K562 (cell line): ENCODE measurements at regions not wholly inside any gene's neighbourhood (a gene's known extent, or its start where the extent isn't known, plus 50 kb on each side); places are given as distances from the start of the nearest gene placed in this dataset.
A peak's percentile ranks its signal among the peaks of the same experiment; 100 is the strongest.

Source experiments
- ATAC-seq: fragments of 200-7000 bp; cut with Tn5 transposase; 3 replicates; pipeline ENCODE4 v1.9.1; 2020; ENCODE audit warnings: moderate library complexity
- BruUV-seq: library from RNA; stranded (reverse); fragments of 400-500 nt; replicated peaks from 2 replicates; lab custom pipeline; 2021; lab: Mats Ljungman, UMichigan
- CTCF ChIA-PET: fragments of 300-600 bp; formaldehyde crosslinking; extraction: SDS; loops from one replicate; lab custom pipeline; 2021; ENCODE audit warnings: low intra/inter-chr PET ratio; lab: Yijun Ruan, JAX
- POLR2A ChIA-PET: fragments of 300-600, 350-650 bp; sonication (Branson Sonifier 250); formaldehyde crosslinking; extraction: SDS; loops from one replicate; lab custom pipeline; 2021; ENCODE audit warnings: antibody characterized with exemption, inconsistent platforms; lab: Yijun Ruan, JAX
- DNase-seq, 4 experiments: peaks; one replicate each; pipeline versions ENCODE4 v3.0.0 to v3.0.0-alpha.2; 2011 to 2018; ENCODE audit warnings: low spot score in 3 of 4, mixed read lengths in 3 of 4; ENCODE audit errors: extremely low read depth in 1 of 4
- FAIRE-seq: peaks from 2 replicates; lab custom pipeline; 2011; peaks lifted over from hg19 to GRCh38; lab: Jason Lieb, UNC
- H2AFZ ChIP-seq: 2 replicates; pipeline ENCODE4 v1.6.0; 2011; ENCODE audit warnings: low read depth, low read length, control low read depth, inconsistent platforms
- H3K27ac ChIP-seq: fragments of 200-600 bp; 3 replicates; pipeline ENCODE4 v1.8.0; 2011; ENCODE audit warnings: low read depth, mild to moderate bottlenecking, control low read depth, inconsistent platforms, low read length, moderate library complexity, mixed read lengths; ENCODE audit errors: extremely low read depth
- H3K27me3 ChIP-seq, 2 experiments: fragments of 300-600 bp in 1 of 2; 2 replicates in 1 of 2; 3 replicates in 1 of 2; pipeline versions ENCODE4 v1.6.0 to v1.8.0; 2011; ENCODE audit warnings: inconsistent platforms in 2 of 2, low read length in 2 of 2, mild to moderate bottlenecking in 1 of 2, mixed read lengths in 1 of 2, moderate library complexity in 1 of 2; ENCODE audit not compliant: control insufficient read depth in 2 of 2, insufficient read depth in 2 of 2
- H3K36me3 ChIP-seq: fragments of 300-600 bp; 3 replicates; pipeline ENCODE4 v1.8.0; 2011; ENCODE audit warnings: mild to moderate bottlenecking, low read length, inconsistent platforms; ENCODE audit not compliant: control insufficient read depth, insufficient read depth
- H3K4me1 ChIP-seq, 2 experiments: fragments of 200-600 bp in 1 of 2; replicated peaks in 1 of 2; 2 replicates in 1 of 2; 3 replicates in 1 of 2; pipeline versions ENCODE4 v1.5.1 to v1.8.0; 2011; ENCODE audit warnings: inconsistent platforms in 2 of 2, low read length in 2 of 2, mild to moderate bottlenecking in 1 of 2, mixed read lengths in 1 of 2, moderate library complexity in 1 of 2; ENCODE audit not compliant: control insufficient read depth in 2 of 2, insufficient read depth in 2 of 2
- H3K4me2 ChIP-seq: 2 replicates; pipeline ENCODE4 v1.6.1; 2011; ENCODE audit warnings: low read length, control low read depth, inconsistent platforms, mixed read lengths; ENCODE audit not compliant: insufficient read depth
- H3K4me3 ChIP-seq: fragments of 200-600 bp; sonication (generic), shearing (Covaris generic); 2 replicates; pipeline ENCODE4 v1.5.1; 2016; ENCODE audit warnings: control low read depth, inconsistent platforms
- H3K79me2 ChIP-seq: fragments of 200-600 bp; 3 replicates; pipeline ENCODE4 v1.8.0; 2011; ENCODE audit warnings: low read length, inconsistent platforms; ENCODE audit not compliant: control insufficient read depth, insufficient read depth
- H3K9ac ChIP-seq, 2 experiments: 2 replicates each; pipeline versions ENCODE4 v1.6.0 to v1.6.1; 2011; ENCODE audit warnings: low read depth in 2 of 2, low read length in 2 of 2, control low read depth in 1 of 2, inconsistent platforms in 1 of 2, mild to moderate bottlenecking in 1 of 2, mixed read lengths in 1 of 2; ENCODE audit not compliant: insufficient read depth in 1 of 2
- H3K9me1 ChIP-seq: one replicate; pipeline ENCODE4 v1.6.0; 2011; ENCODE audit warnings: inconsistent platforms, mild to moderate bottlenecking, low read length, moderate library complexity; ENCODE audit not compliant: control insufficient read depth, insufficient read depth
- H3K9me3 ChIP-seq: replicated peaks from 2 replicates; pipeline ENCODE4 v1.5.1; 2011; ENCODE audit warnings: low read depth, low read length, inconsistent platforms; ENCODE audit not compliant: control insufficient read depth, insufficient read depth
- H4K20me1 ChIP-seq: replicated peaks from 2 replicates; pipeline ENCODE4 v1.6.1; 2011; ENCODE audit warnings: low read length, inconsistent platforms, mixed read lengths; ENCODE audit not compliant: control insufficient read depth, insufficient read depth
- ADNP ChIP-seq: fragments of 200-800 bp; sonication (Bioruptor generic); IDR thresholded peaks from 2 replicates; pipeline ENCODE4 v1.6.1; 2016; ENCODE audit warnings: missing genetic modification characterization, missing compliant biosample characterization
- C11orf30 ChIP-seq: fragments of 450-650 bp; IDR thresholded peaks from 2 replicates; pipeline ENCODE4 v1.6.1; 2016; ENCODE audit warnings: low read depth, mild to moderate bottlenecking
- ETS2 ChIP-seq: IDR thresholded peaks from 2 replicates; pipeline ENCODE4 v1.6.1; 2016; ENCODE audit warnings: borderline replicate concordance, missing genetic modification characterization, mild to moderate bottlenecking, moderate library complexity, missing compliant biosample characterization; ENCODE audit not compliant: poor library complexity, severe bottlenecking
- ETV1 ChIP-seq: fragments of 450-650 bp; conservative IDR thresholded peaks from 2 replicates; pipeline ENCODE4 v1.6.1; 2016; ENCODE audit warnings: missing genetic modification characterization, control low read depth, low read depth, missing compliant biosample characterization
- FOXJ2 ChIP-seq: fragments of 200-800 bp; sonication (Bioruptor generic); IDR thresholded peaks from 2 replicates; pipeline ENCODE4 v1.6.1; 2016; ENCODE audit warnings: missing genetic modification characterization, missing compliant biosample characterization
- PHB2 ChIP-seq: fragments of 450-650 bp; IDR thresholded peaks from 2 replicates; pipeline ENCODE4 v1.6.1; 2017; ENCODE audit warnings: low read depth
- SAFB ChIP-seq: fragments of 200-400 bp; formaldehyde crosslinking; IDR thresholded peaks from 2 replicates; pipeline ENCODE4 v1.6.1; 2017; ENCODE audit warnings: low read depth, low read length, borderline replicate concordance
- SMAD3 ChIP-seq: fragments of 450-650 bp; formaldehyde crosslinking; conservative IDR thresholded peaks from 2 replicates; pipeline ENCODE4 v1.4.0; 2020; ENCODE audit warnings: mild to moderate bottlenecking
- TAL1 ChIP-seq: fragments of 450-650 bp; IDR thresholded peaks from 2 replicates; pipeline ENCODE4 v1.6.1; 2016; ENCODE audit warnings: mild to moderate bottlenecking
- ZNF124 ChIP-seq: sonication (generic); formaldehyde crosslinking; IDR thresholded peaks from 2 replicates; pipeline ENCODE4 v1.8.1; 2022; ENCODE audit warnings: missing genetic modification reagents
- ZNF316 ChIP-seq: fragments of 450-650 bp; IDR thresholded peaks from 2 replicates; pipeline ENCODE4 v1.6.1; 2016
- WGBS: fragments of 100-300 bp; shearing (Covaris generic); methylation state at CpG from one replicate; pipeline ENCODE4 v1.1.6; 2016; ENCODE audit warnings: low coverage, mixed read lengths; ENCODE audit not compliant: insufficient coverage; ENCODE audit errors: missing lambda C conversion rate; 5-methylcytosine and 5-hydroxymethylcytosine counted together
- in situ Hi-C: fragments of 300-500 bp; cut with MboI; formaldehyde crosslinking; loops from 4 replicates; pipeline ENCODE4 v1.15.0; 2018; ENCODE audit warnings: inconsistent platforms, mixed read lengths
- intact Hi-C: fragments of 100-400 bp; cut with micrococcal nuclease; formaldehyde crosslinking; loops from 2 replicates; pipeline ENCODE4 v1.14.2; 2022

DNA sequence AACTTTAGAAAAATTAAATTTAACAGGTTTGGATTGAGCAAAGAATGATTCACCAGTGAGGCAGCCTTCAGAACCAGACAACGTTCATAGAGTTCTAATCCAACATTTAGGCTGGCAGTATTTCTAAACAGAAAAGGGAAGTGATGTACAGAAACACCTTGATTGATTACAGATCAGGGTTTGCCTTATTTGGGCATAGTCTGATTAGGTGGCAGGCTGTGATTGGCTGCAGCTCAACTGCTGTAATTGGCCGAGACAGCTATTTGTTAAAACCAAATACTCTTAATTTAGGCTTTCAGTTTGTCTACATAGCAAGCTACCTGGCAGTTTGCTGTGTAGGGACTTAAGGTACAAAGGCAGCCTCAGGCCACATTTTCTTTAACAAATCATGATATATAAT is 802.5 kb downstream of the IPMK start:
- intact Hi-C loops (no loop called here), in situ Hi-C loops (no loop called here)
- no peak overlapping the region for H3K9ac ChIP-seq
- H3K4me3 ChIP-seq = no peak overlapping the region
- no peak for FAIRE-seq
- H3K4me1 ChIP-seq = no peaks in the 10 kb centered on the region
- TF ChIP-seq PHB2 = no peak
- TF ChIP-seq ZNF124 = no peak
- TF ChIP-seq SMAD3 (CRISPR knock-in tag) = no peak
- no peak for TF ChIP-seq SAFB
- no peak for TF ChIP-seq FOXJ2 (tag)
- no peak for TF ChIP-seq TAL1
- TF ChIP-seq ETS2 (tag) = no peak
- no peak for TF ChIP-seq ETV1 (tag)
- DNase-seq = no peak
- no peaks in the 10 kb centered on the region for H3K36me3 ChIP-seq
- no peaks in the 10 kb centered on the region for H4K20me1 ChIP-seq
- no peaks in the 10 kb centered on the region for H3K79me2 ChIP-seq
- 0% methylated on average over 2 of the region's 2 CpGs for WGBS
- ChIA-PET CTCF (no interaction called here), POLR2A (no interaction called here)
- no peaks in the 10 kb centered on the region for H3K27me3 ChIP-seq
- H3K27ac ChIP-seq = no peak overlapping the region
- H3K9me3 ChIP-seq = 0 out of 2 replicates have a peak, but pooled peaks cover 1% of the 10 kb centered on the region
- H3K9me1 ChIP-seq = no peaks in the 10 kb centered on the region
- H2AFZ ChIP-seq = no peak overlapping the region
- ATAC-seq = no peak
- H3K4me2 ChIP-seq = no peak overlapping the region
- BruUV-seq = no TSS peak

- no peaks in the 10 kb centered on the region for H3K36me3 ChIP-seq
- H3K27me3 ChIP-seq = no peaks in the 10 kb centered on the region
- H2AFZ ChIP-seq = no peak overlapping the region
- intact Hi-C loops (no loop called here), in situ Hi-C loops (no loop called here)
- ChIA-PET POLR2A (interaction anchor here (0.6 kb wide), 1 partner anchor 284 kb away, joined by 3 read pairs; no protein-coding TSS in a partner anchor), CTCF (no interaction called here)
- H3K4me3 ChIP-seq = no peak overlapping the region
- no peaks in the 10 kb centered on the region for H3K79me2 ChIP-seq
- no peak overlapping the region for H3K9ac ChIP-seq
- H3K9me1 ChIP-seq = no peaks in the 10 kb centered on the region
- peak; percentile 43; the same call in 1 of the 2 replicates for TF ChIP-seq ZNF316
- no peak for TF ChIP-seq ADNP (tag)
- 0 out of 2 replicates have a peak, but pooled peaks have one; percentile 12 for TF ChIP-seq C11orf30
- 0% methylated on average over 1 of the region's 1 CpG for WGBS
- no peak overlapping the region for H3K27ac ChIP-seq
- ATAC-seq = no peak
- no peak overlapping the region for H3K4me2 ChIP-seq
- no peak for DNase-seq
- H3K4me1 ChIP-seq = no peaks in the 10 kb centered on the region
- H3K9me3 ChIP-seq = 0 out of 2 replicates have a peak, but pooled peaks cover 1% of the 10 kb centered on the region
- FAIRE-seq = no peak
- no TSS peak for BruUV-seq
- no peaks in the 10 kb centered on the region for H4K20me1 ChIP-seq
Measured at GRCh38 chr10:57460540-57460939, 807.2 kb downstream of the IPMK start.
